GM18870 (cell line): ENCODE measurements at regions not wholly inside any gene's neighbourhood (a gene's known extent, or its start where the extent isn't known, plus 50 kb on each side); places are given as distances from the start of the nearest gene placed in this dataset.

Experiments used
- ATAC-seq: cut with Tn5 transposase; IDR thresholded peaks from one replicate; pipeline ENCODE4 v1.9.1; 2021; ENCODE audit warnings: moderate library complexity; ENCODE audit not compliant: unreplicated experiment

DNA sequence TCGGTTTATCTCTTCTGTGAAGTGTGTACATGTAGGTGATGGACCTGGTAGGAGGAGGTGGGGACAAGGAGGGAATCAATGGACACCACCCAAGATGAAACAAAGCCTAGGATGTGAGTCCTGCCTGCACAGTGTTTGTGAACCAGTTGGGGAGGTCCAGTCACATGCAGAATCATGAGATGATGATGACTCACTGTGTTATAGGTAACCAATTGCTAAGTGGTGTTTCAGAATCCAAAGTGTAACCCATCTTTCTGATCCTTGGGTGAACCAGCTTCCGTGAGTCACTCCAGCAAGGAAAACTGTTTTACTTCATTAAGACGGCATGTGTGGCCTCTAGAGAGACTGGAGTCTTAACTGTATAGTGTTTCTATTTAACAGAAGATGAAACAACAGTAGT lies 57.9 kb upstream of the HPF1 start:
- no peak for ATAC-seq

DNA sequence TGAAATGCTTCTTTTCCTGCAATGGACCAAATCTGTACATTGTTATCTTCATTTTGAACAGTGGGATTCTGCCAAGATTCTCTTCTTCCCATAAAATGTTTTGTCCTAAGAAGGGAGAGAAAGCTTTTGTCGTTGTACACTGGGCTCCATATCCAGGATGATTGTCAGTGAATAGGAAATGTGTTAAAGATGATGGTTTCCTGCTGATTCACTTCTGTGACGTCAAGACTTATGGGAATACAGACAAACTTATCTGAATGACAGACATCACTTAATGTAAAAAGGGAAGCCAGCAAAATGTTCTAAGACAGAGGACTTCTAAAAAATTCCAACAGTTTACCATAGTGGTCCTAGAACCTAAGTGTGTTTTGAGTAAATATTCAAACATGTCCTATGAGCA lies 53.7 kb upstream of the HPF1 start:
- no peak for ATAC-seq

- ATAC-seq = peak; percentile 63
These were observed 52.9 kb upstream of the HPF1 start for GRCh38 chr4:169810325-169811323.

- no peak for ATAC-seq
These were observed 50.3 kb upstream of the HPF1 start for GRCh38 chr4:169807934-169808509.
